ENCODE measurements at regions not wholly inside any gene's neighbourhood (a gene's known extent, or its start where the extent isn't known, plus 50 kb on each side); places are given as distances from the start of the nearest gene placed in this dataset.

GRCh38 chr5:135182675-135183074 is 148.6 kb upstream of the PITX1 start:
- TF ChIP-seq RAD21 (IDR thresholded peaks at IDR 0.05; ENCODE audit: low read length) (no peak), REST (IDR thresholded peaks at IDR 0.05; ENCODE audit: low read depth, low read length) (no peak), TAF1 (IDR thresholded peaks at IDR 0.05; ENCODE audit: borderline replicate concordance, low read depth, low read length) (no peak), FOSL2 (IDR thresholded peaks at IDR 0.05; ENCODE audit: borderline replicate concordance, low read depth) (no peak), POLR2AphosphoS5 (IDR thresholded peaks at IDR 0.05; ENCODE audit: low read depth, low read length) (no peak)
- TF ChIP-seq, protein P1, sequence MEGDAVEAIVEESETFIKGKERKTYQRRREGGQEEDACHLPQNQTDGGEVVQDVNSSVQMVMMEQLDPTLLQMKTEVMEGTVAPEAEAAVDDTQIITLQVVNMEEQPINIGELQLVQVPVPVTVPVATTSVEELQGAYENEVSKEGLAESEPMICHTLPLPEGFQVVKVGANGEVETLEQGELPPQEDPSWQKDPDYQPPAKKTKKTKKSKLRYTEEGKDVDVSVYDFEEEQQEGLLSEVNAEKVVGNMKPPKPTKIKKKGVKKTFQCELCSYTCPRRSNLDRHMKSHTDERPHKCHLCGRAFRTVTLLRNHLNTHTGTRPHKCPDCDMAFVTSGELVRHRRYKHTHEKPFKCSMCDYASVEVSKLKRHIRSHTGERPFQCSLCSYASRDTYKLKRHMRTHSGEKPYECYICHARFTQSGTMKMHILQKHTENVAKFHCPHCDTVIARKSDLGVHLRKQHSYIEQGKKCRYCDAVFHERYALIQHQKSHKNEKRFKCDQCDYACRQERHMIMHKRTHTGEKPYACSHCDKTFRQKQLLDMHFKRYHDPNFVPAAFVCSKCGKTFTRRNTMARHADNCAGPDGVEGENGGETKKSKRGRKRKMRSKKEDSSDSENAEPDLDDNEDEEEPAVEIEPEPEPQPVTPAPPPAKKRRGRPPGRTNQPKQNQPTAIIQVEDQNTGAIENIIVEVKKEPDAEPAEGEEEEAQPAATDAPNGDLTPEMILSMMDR (IDR thresholded peaks at IDR 0.05): no peak
